Upper lobe of left lung (tissue), 4 donors: ENCODE measurements at regions not wholly inside any gene's neighbourhood (a gene's known extent, or its start where the extent isn't known, plus 50 kb on each side); places are given as distances from the start of the nearest gene placed in this dataset.

Experiments used
- POLR2AphosphoS5 ChIP-seq, 2 donors: sonication (generic); formaldehyde crosslinking; IDR thresholded peaks; one replicate each; pipeline ENCODE4 v1.5.1; 2017; ENCODE audit warnings: antibody characterized with exemption in 2 of 2
- TF ChIP-seq, protein P1 (sequence below), 6 experiments: fragments of 450-650 bp in 4 of 6; fragments of 200-600 bp in 2 of 6; sonication (generic) in 2 of 6; IDR thresholded peaks; one replicate each; pipeline ENCODE4 v1.5.1; 2016 to 2019; ENCODE audit warnings: antibody characterized with exemption in 6 of 6

DNA sequence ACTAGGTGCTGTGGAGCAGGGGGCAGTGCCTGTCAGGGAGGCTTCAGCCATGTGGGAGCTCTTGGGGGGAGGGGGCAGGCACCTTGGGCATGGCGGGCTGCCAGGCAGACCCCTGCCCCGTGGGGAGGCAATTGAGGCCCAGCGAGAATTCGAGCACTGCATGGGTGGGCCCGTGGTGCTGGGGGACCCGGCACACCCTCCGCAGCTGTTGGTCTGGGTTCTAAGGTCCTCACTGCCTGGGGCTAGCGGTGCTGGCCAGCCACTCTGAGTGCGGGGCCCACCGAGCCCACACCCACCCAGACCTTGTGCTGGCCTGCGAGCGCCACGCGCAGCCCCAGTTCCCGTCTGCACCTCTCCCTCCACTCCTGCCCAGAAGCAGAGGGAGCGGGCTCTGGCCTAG is 835.5 kb upstream of the CNTN5 start:
- no peak for TF ChIP-seq POLR2AphosphoS5 (IDR thresholded peaks at IDR 0.05)
- TF ChIP-seq, protein P1, sequence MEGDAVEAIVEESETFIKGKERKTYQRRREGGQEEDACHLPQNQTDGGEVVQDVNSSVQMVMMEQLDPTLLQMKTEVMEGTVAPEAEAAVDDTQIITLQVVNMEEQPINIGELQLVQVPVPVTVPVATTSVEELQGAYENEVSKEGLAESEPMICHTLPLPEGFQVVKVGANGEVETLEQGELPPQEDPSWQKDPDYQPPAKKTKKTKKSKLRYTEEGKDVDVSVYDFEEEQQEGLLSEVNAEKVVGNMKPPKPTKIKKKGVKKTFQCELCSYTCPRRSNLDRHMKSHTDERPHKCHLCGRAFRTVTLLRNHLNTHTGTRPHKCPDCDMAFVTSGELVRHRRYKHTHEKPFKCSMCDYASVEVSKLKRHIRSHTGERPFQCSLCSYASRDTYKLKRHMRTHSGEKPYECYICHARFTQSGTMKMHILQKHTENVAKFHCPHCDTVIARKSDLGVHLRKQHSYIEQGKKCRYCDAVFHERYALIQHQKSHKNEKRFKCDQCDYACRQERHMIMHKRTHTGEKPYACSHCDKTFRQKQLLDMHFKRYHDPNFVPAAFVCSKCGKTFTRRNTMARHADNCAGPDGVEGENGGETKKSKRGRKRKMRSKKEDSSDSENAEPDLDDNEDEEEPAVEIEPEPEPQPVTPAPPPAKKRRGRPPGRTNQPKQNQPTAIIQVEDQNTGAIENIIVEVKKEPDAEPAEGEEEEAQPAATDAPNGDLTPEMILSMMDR (IDR thresholded peaks at IDR 0.05), result no peak
